Astrocyte (in vitro differentiated cells and primary cell): ENCODE measurements at regions not wholly inside any gene's neighbourhood (a gene's known extent, or its start where the extent isn't known, plus 50 kb on each side); places are given as distances from the start of the nearest gene placed in this dataset.

Experiments used
- EZH2 ChIP-seq: IDR thresholded peaks from 2 replicates; pipeline ENCODE4 v1.6.1; 2012; ENCODE audit warnings: mild to moderate bottlenecking, low read length, inconsistent platforms; ENCODE audit not compliant: insufficient read depth
- TF ChIP-seq, protein P1 (sequence below): IDR thresholded peaks from 2 replicates; pipeline ENCODE4 v1.5.1; 2011; ENCODE audit warnings: low read depth, mild to moderate bottlenecking, inconsistent platforms, low read length, moderate library complexity; ENCODE audit not compliant: insufficient read depth

DNA sequence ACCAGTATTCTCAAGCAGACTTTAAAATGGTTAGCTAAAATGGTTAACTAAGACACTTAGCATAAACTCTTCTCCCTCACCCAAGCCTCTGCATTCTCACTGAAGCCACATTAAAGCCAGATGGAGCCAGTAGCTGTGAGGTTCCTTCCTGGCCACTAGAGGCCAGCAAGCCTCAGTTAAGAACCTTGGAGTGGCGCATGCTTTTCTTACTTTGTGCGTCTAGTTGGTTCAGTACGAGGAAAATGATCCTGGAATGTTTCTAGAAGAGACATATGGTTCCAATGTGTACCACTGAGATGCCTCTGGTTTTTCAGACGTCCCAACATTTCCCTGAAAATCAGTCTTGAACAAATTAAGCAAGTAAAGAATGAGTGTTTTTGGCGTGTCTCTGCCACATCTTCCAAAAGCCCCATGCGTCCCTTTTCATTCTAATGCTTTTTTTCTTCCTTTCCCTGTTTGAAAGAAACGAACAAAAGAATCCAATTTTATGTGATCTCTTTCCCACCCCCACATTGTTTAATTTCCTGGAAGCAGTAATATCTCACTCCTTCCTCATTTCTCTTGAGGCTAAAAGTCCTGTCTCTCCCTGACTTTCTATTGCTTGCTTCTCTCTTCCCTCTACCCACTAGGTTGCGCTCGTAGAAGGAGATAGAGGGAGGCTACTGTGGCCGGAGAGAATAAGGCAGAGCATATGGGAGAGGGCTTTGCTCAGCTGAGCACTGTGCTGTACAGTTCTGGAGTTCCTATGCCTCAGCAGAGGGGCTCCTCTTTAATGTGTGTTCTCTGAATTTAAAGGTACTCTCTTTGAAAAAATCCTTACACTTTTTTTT is 82.9 kb upstream of the TAB3 start:
- TF ChIP-seq, protein P1, sequence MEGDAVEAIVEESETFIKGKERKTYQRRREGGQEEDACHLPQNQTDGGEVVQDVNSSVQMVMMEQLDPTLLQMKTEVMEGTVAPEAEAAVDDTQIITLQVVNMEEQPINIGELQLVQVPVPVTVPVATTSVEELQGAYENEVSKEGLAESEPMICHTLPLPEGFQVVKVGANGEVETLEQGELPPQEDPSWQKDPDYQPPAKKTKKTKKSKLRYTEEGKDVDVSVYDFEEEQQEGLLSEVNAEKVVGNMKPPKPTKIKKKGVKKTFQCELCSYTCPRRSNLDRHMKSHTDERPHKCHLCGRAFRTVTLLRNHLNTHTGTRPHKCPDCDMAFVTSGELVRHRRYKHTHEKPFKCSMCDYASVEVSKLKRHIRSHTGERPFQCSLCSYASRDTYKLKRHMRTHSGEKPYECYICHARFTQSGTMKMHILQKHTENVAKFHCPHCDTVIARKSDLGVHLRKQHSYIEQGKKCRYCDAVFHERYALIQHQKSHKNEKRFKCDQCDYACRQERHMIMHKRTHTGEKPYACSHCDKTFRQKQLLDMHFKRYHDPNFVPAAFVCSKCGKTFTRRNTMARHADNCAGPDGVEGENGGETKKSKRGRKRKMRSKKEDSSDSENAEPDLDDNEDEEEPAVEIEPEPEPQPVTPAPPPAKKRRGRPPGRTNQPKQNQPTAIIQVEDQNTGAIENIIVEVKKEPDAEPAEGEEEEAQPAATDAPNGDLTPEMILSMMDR = peak; percentile 65
- TF ChIP-seq EZH2 = no peak
